Activated T-helper 9 cell treated with anti-CD3 and anti-CD28 coated beads, Interleukin-2, amount 50 U/mL, for 16 hours (primary cell): ENCODE measurements at regions not wholly inside any gene's neighbourhood (a gene's known extent, or its start where the extent isn't known, plus 50 kb on each side); places are given as distances from the start of the nearest gene placed in this dataset.
"Not testable (repeated sequence)": the region's sequence is repeated elsewhere in the genome, so short reads cannot be mapped to it uniquely, and the experiment has no call there.

Experiments used
- DNase-seq: peaks from one replicate; pipeline ENCODE4 v3.0.0-alpha.2; 2020; ENCODE audit warnings: low read depth

DNA sequence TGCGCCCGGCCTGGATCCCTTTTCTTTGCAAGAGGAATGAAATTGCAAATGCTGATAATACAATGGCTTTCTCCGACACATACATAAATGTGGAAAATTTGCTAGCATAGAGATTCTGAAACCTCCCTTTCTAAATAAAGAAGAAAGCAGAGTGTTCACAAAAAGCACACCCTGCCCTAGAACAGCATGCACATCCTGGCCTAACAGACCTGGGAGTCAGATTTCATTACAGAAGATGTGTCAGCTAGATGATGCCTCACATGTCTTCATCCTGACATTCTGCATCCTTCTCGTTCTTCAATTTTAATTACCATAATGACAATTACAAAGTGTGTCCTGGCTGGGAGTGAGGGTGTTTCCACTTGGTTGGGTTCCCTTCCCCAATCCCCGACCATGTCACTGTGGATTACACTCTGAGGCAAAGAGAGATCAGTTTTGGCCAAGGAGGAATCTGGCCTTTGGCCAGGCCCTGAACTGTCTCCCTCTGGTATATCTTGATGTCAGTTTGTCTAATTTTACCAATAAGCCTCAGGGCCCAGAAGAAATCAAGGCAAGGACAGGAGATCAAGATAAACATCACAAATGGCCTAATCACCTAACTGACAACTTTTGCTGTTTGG lies 104.9 kb upstream of the SPATA12 start:
- no peak for DNase-seq

DNA sequence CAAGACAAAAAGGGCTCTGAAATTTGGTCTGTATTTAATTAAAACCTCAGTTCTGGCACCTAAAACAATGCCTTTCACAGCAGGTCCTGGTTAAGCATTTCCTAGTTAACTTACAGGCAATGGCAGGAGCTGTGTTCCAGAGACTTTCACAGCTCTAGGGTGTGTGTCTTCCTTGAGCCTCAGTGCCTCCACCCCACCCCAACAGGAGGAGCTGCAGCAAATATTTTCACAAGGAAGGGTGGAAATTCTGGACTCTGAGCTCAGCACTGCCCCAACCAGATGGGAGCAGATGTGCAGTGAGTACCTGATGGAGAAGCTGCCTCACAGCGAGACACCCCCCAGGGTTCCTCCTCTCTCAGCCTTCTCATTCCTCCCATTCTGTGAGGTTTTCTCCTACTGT lies 106.3 kb upstream of the SPATA12 start:
- DNase-seq, result no peak

DNA sequence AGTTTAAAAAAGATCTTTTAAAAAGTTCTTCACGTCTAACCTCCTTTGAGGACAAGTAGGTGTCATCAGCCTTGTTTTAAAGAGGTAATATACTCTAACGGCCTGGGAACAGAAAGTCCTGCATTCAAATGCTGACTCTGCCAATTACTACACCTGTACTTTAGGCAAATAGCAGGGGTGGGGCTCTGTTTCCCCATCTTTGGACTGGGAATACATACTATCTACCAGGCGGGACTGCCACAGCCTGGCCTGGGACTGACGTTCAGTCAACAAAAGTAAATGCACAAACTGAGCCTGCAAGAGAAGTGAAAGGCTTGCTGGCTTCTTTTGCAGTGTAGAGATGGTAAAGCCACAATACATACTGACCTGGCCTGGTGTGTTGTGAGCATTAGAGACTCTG lies 107.6 kb upstream of the SPATA12 start:
- no peak for DNase-seq

GRCh38 chr3:56952061-56952460 lies 108.4 kb upstream of the SPATA12 start:
- DNase-seq, result no peak

DNA sequence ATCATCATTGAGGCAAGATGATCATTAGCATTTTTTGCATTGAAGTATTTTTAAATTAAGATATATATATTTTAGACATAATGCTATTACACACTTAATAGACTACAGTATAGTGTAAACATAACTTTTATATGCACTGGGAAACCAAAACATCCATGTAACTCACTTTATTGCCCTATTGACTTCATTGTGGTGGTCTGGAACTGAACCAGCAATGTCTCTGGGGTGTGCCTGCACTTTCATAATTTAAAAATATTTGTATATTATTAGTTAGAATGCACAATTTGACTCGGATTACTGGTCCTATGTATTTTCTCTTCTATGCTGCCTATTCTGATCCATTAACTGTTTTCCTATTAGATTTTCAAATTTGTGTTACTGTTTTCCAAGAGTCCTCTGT lies 109.1 kb upstream of the SPATA12 start:
- DNase-seq, result no peak

GRCh38 chr3:56945378-56945777 lies 115.1 kb upstream of the SPATA12 start:
- not testable (repeated sequence) for DNase-seq

DNA sequence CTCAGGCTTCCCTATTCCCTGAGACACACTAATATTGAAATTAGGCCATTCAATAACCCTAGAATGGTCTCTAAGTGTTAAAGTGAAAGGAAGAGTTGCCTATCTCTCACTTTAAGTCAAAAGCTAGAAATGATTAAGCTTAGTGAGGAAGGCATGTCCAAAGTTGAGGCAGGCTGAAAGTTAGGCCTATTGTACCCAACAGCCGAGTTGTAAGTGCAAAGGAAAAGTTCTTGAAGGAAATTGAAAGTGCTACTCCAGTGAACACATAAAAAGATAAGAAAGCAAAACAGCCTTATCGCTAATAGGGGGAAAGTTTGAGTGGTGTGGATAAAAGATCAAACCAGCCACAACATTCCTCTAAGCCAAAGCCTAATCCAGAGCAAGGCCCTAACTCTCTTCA lies 117.9 kb upstream of the SPATA12 start:
- no peak for DNase-seq

DNA sequence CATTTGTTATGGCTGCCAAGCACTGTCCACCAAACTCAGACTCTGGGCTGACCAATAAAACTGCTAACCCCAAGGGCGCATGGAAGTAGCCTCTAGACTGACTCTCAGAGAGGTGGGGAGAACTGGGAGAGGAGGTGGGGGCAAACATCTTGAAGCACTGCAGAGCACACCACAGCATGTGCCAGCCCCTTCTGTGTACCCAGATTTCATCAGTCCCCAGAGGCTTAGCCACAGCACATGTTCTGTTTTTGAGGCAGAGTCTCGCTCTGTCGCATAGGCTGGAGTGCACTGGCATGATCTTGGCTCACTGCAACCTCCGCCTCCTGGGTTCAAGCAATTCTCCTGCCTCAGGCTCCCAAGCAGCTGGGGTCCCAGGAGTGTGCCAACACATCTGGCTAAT lies 119.5 kb upstream of the SPATA12 start:
- DNase-seq, result no peak

DNA sequence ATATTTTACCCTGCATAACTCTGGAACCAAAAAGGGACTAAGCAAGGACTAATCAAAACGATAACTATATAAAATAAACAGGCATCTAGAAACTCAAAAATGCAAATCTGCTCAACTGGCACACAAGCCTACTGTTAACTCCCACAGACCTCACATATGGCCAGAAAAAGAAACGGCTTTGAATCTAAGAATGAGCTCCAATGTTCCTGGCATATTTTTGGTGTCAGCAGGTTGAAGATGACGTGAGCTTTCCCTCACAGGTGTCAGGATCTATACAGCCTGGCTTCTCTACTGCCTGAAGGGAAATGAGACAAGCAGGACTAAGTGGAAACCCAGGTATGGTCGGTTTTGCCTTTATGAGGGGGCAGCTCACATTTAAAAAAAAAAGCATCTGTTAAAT lies 120.1 kb upstream of the SPATA12 start:
- no peak for DNase-seq

DNA sequence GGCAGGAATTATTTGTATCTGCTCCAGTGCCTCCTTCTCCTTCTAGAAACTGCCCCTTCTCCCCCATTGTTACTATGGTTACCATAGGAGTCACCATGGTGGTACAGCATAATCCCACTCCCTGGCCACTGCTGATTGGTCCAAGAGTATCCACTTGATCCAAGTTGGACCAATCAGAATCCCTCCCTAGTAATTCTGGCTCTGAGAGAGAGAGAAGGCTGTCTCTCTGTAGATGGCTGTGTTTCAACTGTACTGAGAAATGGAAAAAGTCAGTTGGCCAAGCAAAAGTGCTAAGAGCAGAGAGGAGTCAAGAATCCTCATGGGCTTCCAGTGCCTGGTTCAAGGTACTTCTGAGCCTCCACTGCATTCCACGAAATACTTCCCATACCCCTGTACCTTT lies 120.6 kb upstream of the SPATA12 start:
- DNase-seq, result no peak

- DNase-seq, result no peak
Measured at GRCh38 chr3:56938530-56938929, 121.9 kb upstream of the SPATA12 start.

DNA sequence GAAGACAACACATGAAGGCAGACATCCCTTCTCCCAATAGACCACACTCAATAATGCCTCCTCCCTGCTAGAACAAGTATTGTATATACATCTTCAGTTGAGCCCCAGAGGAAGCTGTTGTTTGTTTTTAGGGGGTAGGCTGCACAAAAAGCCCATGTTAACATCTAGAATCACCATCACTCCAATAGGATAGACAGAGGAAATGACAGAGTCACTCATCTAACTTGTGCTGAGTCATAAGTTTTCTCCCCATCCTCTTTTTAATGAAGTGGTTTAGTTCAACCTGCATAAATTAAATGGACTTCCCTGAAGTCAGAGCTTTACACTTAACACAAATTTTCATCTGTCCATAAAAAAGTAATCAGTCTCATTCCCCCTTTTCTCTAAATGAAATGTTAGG lies 122.9 kb upstream of the SPATA12 start:
- DNase-seq, result no peak

DNA sequence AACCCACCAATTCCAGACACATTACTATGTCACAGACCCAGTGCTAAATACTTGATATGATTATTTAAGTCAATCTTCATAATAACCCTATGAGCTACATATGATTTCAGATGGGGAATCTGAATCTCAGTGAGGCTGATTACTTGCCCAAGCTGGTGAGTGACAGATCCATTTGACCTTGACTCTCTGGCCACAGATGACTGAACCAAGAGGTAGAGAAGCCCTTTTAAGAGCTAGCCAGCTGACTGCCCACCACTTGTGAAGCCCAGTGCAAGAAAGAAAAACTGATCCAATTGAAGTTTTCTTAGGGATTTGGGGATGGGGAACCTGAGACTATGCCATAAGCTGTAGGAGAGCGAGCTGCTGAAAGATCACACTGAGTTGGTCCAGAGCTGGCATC lies 124.7 kb upstream of the SPATA12 start:
- DNase-seq, result no peak

DNA sequence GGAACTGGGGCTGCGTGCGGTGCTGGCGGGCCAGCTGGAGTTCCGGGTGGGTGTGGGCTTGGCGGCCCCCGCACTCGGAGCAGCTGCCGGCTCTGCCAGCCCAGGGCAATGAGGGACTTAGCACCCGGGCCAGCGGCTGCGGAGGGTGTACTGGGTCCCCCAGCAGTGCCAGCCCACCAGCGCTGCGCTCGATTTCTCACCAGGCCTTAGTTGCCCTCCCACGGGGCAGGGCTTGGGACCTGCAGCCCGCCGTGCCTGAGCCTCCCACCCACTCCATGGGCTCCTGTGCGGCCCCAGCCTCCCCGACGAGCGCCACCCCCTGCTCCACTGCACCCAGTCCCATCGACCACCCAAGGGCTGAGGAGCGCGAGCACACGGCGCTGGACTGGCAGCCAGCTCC lies 126.0 kb upstream of the SPATA12 start:
- DNase-seq, result not testable (repeated sequence)

GRCh38 chr3:56933803-56934202 lies 126.7 kb upstream of the SPATA12 start:
- no peak for DNase-seq

DNA sequence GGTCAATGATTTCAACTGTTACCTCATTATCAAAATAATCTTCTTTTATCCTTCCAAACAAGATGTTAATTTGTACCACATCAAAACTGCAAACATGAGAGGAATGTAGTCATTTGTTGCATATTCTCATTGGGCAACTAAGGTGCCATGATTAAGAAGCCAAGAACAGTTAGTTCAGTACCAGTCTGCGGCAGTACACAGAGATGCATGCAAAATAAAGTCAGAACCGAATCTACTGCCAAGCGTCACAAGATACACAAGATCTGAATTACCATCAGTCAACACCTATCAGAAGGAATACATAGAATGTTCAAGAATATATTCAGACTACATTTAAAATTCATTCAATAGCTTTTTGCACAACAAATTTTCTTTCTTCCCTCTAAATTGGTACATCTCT lies 127.6 kb upstream of the SPATA12 start:
- no peak for DNase-seq

GRCh38 chr3:56931836-56932235 lies 128.6 kb upstream of the SPATA12 start:
- DNase-seq, result no peak

DNA sequence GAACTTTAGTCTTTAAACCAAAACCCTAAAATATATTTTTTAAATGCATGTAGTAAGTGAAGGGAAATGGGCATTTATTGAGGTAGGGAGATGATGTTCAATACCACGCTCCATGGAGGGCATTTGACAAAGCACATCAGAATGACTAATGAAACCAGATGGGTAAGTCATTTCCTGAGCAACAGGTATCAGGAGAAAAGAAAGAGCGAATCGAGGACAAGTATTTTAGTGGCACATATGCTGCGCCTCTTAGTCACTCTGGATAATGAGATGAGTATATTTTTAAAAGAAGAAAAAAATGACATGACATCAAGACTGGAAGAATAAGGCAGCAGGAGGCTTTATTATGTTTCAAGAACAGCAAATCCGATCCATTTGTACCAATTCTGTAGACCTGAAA lies 129.0 kb upstream of the ARHGEF3 start:
- no peak for DNase-seq

DNA sequence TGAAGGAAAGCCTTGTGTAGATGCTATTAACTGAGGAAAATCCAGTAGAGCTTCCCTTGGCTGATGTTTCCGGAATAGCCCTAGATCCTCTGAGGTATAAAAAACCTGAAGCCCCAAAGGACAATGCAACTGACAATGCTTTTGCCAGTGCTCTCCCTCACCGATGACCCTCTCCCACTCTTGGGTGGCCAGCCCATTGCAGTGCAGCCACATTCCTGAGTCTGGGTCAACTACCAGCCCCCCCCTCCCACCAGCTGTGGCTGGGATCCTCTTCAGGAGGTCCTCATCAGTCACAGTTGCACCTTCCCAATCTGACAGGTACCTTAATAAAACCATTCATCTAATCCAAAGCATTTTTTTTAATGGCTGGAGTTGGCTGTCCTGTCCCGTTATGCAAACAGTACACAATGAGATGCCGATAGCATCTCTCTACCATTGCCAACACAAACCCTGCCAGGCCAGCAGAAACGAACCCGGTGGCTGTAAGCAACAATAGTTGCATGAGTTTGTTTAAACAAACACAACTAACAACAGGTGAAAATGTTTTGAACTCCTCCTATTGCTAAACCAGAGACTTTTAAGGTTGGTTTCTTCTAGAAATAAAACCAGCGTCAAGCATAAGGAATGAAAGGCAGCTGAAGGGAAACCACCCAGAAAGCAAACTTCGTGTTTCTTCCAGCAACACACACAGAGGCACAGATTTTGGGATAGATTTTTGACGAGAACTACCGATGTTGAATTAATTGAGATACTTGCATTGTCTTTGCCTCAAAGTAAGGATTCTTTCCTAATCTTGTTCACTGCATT lies 128.3 kb upstream of the ARHGEF3 start:
- DNase-seq, result no peak

DNA sequence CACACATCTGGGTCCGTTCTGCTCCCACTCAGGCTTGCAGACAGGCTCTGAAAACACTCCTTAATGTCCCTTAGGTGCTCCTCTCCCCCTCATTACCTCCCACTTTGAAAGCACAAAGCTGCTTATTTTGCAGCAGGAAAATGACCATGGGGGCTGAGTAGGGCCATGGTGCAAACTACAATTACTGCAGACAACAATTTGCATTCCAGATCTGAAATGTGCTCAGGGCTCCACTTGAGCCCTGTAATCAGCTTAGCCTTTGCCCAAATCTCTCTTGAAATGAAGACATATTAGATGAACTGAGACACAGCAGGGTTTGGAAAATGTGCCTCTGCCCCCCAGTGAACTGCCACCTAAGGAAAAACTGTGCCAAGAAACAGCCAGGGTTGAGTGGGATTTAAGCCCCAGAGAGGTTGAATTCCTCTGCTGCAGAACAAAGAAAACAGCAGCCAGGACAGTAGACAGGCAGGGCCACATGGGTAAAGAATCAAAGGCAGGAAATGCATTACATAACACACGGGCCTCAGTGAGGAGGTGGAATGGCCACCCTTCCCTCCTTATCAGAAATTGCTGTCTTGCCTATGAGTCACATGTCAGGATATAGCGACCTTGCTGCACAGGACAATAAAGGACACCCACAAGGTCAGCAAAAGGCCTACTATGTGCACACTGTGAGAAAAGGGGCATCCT lies 126.8 kb upstream of the ARHGEF3 start:
- no peak for DNase-seq

GRCh38 chr3:56927855-56928254 lies 126.1 kb upstream of the ARHGEF3 start:
- no peak for DNase-seq

GRCh38 chr3:56926947-56927282 lies 125.2 kb upstream of the ARHGEF3 start:
- no peak for DNase-seq

- DNase-seq, result no peak
Measured at GRCh38 chr3:56926243-56926946, 124.6 kb upstream of the ARHGEF3 start.
